HCT116 (cell line): ENCODE measurements at regions not wholly inside any gene's neighbourhood (a gene's known extent, or its start where the extent isn't known, plus 50 kb on each side); places are given as distances from the start of the nearest gene placed in this dataset.

ENCODE experiments used
- ATAC-seq: fragments of 200-7000 bp; cut with Tn5 transposase; 2 replicates; pipeline ENCODE4 v1.9.1; 2020; ENCODE audit warnings: mild to moderate bottlenecking, moderate library complexity
- BruUV-seq: library from RNA; stranded (reverse); fragments of 400-500 nt; replicated peaks from 2 replicates; lab custom pipeline; 2021; lab: Mats Ljungman, UMichigan
- CTCF ChIA-PET: fragments of 300-600 bp; sonication (Branson Sonifier 250); formaldehyde crosslinking; loops from one replicate; lab custom pipeline; 2021; ENCODE audit warnings: antibody characterized with exemption; lab: Charles Lee
- POLR2A ChIA-PET: fragments of 300-600, 350-600 bp; sonication (Branson Sonifier 250); formaldehyde crosslinking; loops from one replicate; lab custom pipeline; 2021; ENCODE audit warnings: antibody characterized with exemption; lab: Charles Lee
- RAD21 ChIA-PET, 2 experiments: fragments of 300-600 bp; sonication (Branson Sonifier 250); formaldehyde crosslinking; loops; one replicate each; lab custom pipeline; 2023; ENCODE audit warnings: low total read pairs in 2 of 2; ENCODE audit not compliant: uncharacterized antibody in 2 of 2, unreplicated experiment in 2 of 2, low non-redundant PET in 1 of 2; lab: Charles Lee
- DNase-seq: peaks from one replicate; pipeline ENCODE4 v3.0.0-alpha.2; 2010; ENCODE audit warnings: low read depth, low spot score
- H2AFZ ChIP-seq: fragments of 200-600 bp; shearing (Covaris generic), sonication (generic); 2 replicates; pipeline ENCODE4 v1.6.1; 2017; ENCODE audit warnings: low read depth, mixed run types, mixed read lengths, antibody characterized with exemption, low read length; ENCODE audit not compliant: poor library complexity, severe bottlenecking
- H3K27ac ChIP-seq: 2 replicates; pipeline ENCODE4 v1.5.1; 2012; ENCODE audit warnings: low read depth, low read length
- H3K27me3 ChIP-seq: fragments of 200-600 bp; sonication (generic); 2 replicates; pipeline ENCODE4 v1.6.1; 2016; ENCODE audit warnings: mixed run types, low read length, mixed read lengths; ENCODE audit not compliant: insufficient read depth
- H3K36me3 ChIP-seq, 2 experiments: fragments of 200-500 bp in 1 of 2; fragments of 200-600 bp in 1 of 2; sonication (Bioruptor generic) in 1 of 2; sonication (generic) in 1 of 2; 2 replicates each; pipeline versions ENCODE4 v1.5.1 to v1.6.1; 2014 to 2016; ENCODE audit warnings: low read length in 2 of 2, inconsistent platforms in 1 of 2, mixed read lengths in 1 of 2, mixed run types in 1 of 2; ENCODE audit not compliant: insufficient read depth in 2 of 2, control insufficient read depth in 1 of 2
- H3K4me1 ChIP-seq, 2 experiments: fragments of 200-600 bp in 1 of 2; sonication (generic) in 1 of 2; 2 replicates each; pipeline versions ENCODE4 v1.5.1 to v1.6.1; 2012 to 2017; ENCODE audit warnings: low read length in 2 of 2, inconsistent platforms in 1 of 2, mild to moderate bottlenecking in 1 of 2, mixed read lengths in 1 of 2, mixed run types in 1 of 2, moderate library complexity in 1 of 2; ENCODE audit not compliant: insufficient read depth in 2 of 2, control insufficient read depth in 1 of 2
- H3K4me2 ChIP-seq: fragments of 200-600 bp; sonication (generic); 2 replicates; pipeline ENCODE4 v1.6.1; 2017; ENCODE audit warnings: mixed run types, low read length, mixed read lengths
- H3K4me3 ChIP-seq, 2 experiments: fragments of 200-600 bp in 1 of 2; sonication (generic) in 1 of 2; replicated peaks in 1 of 2; 2 replicates each; pipeline ENCODE4 v1.5.1; 2011 to 2016; ENCODE audit warnings: low read length in 2 of 2, control low read depth in 1 of 2, low read depth in 1 of 2, mild to moderate bottlenecking in 1 of 2, mixed read lengths in 1 of 2, mixed run types in 1 of 2
- H3K79me2 ChIP-seq: fragments of 200-600 bp; sonication (generic); 2 replicates; pipeline ENCODE4 v1.6.1; 2017; ENCODE audit warnings: mild to moderate bottlenecking, mixed run types, low read length, moderate library complexity, mixed read lengths; ENCODE audit not compliant: insufficient read depth
- H3K9ac ChIP-seq: fragments of 200-600 bp; sonication (generic); 2 replicates; pipeline ENCODE4 v1.6.1; 2016; ENCODE audit warnings: low read length, mixed read lengths
- H3K9me2 ChIP-seq: fragments of 200-600 bp; sonication (generic), shearing (Covaris generic); 2 replicates; pipeline ENCODE4 v1.6.1; 2017; ENCODE audit warnings: mixed run types, mild to moderate bottlenecking, moderate library complexity; ENCODE audit not compliant: insufficient read depth
- H3K9me3 ChIP-seq, 2 experiments: fragments of 200-500 bp in 1 of 2; fragments of 200-600 bp in 1 of 2; sonication (Bioruptor generic) in 1 of 2; sonication (generic) in 1 of 2; 2 replicates each; pipeline ENCODE4 v1.6.1; 2014 to 2017; ENCODE audit warnings: low read length in 2 of 2, mixed read lengths in 2 of 2, inconsistent platforms in 1 of 2, low read depth in 1 of 2, mild to moderate bottlenecking in 1 of 2, mixed run types in 1 of 2, moderate library complexity in 1 of 2; ENCODE audit not compliant: control insufficient read depth in 1 of 2, insufficient read depth in 1 of 2
- H4K20me1 ChIP-seq: fragments of 200-600 bp; sonication (generic), shearing (Covaris generic); 2 replicates; pipeline ENCODE4 v1.6.1; 2017; ENCODE audit warnings: mixed run types, mild to moderate bottlenecking, moderate library complexity; ENCODE audit not compliant: insufficient read depth
- CEBPB ChIP-seq: IDR thresholded peaks from 2 replicates; pipeline ENCODE4 v1.6.1; 2012; ENCODE audit warnings: low read depth
- ELF1 ChIP-seq: IDR thresholded peaks from 2 replicates; pipeline ENCODE4 v1.6.1; 2012; ENCODE audit warnings: low read depth, borderline replicate concordance
- EZH2 ChIP-seq: fragments of 200-600 bp; sonication (generic); IDR thresholded peaks from 2 replicates; pipeline ENCODE4 v1.6.1; 2017; ENCODE audit warnings: antibody characterized with exemption, mixed run types
- EZH2phosphoT487 ChIP-seq: fragments of 200-600 bp; IDR thresholded peaks from 2 replicates; pipeline ENCODE4 v1.6.1; 2018; ENCODE audit warnings: antibody characterized with exemption, borderline replicate concordance
- JUND ChIP-seq: IDR thresholded peaks from 2 replicates; pipeline ENCODE4 v1.6.1; 2012
- POLR2A ChIP-seq: IDR thresholded peaks from 2 replicates; pipeline ENCODE4 v1.7.0; 2011; ENCODE audit warnings: borderline replicate concordance; ENCODE audit not compliant: insufficient read depth, insufficient read length; ENCODE audit errors: extremely low read depth
- POLR2AphosphoS5 ChIP-seq: IDR thresholded peaks from 2 replicates; pipeline ENCODE4 v1.6.1; 2011; ENCODE audit warnings: mild to moderate bottlenecking, low read depth, low read length, moderate library complexity
- SIN3A ChIP-seq: IDR thresholded peaks from 2 replicates; pipeline ENCODE4 v1.6.1; 2012; ENCODE audit warnings: low read depth
- SP1 ChIP-seq: IDR thresholded peaks from 2 replicates; pipeline ENCODE4 v1.6.1; 2012; ENCODE audit warnings: low read depth
- SRF ChIP-seq: IDR thresholded peaks from 2 replicates; pipeline ENCODE4 v1.6.1; 2012; ENCODE audit warnings: low read depth
- YY1 ChIP-seq: IDR thresholded peaks from 2 replicates; pipeline ENCODE4 v1.6.1; 2011; ENCODE audit warnings: low read length, low read depth, moderate library complexity, mild to moderate bottlenecking; ENCODE audit not compliant: insufficient replicate concordance; ENCODE audit errors: extremely low read depth
- intact Hi-C: fragments of 100-400 bp; cut with micrococcal nuclease; formaldehyde crosslinking; loops from 2 replicates; pipeline ENCODE4 v1.10.0; 2022
- TF ChIP-seq, protein P1 (sequence below): IDR thresholded peaks from 2 replicates; pipeline ENCODE4 v1.6.1; 2012
- TF ChIP-seq, protein P2 (sequence below): IDR thresholded peaks from 2 replicates; pipeline ENCODE4 v1.6.1; 2012

DNA sequence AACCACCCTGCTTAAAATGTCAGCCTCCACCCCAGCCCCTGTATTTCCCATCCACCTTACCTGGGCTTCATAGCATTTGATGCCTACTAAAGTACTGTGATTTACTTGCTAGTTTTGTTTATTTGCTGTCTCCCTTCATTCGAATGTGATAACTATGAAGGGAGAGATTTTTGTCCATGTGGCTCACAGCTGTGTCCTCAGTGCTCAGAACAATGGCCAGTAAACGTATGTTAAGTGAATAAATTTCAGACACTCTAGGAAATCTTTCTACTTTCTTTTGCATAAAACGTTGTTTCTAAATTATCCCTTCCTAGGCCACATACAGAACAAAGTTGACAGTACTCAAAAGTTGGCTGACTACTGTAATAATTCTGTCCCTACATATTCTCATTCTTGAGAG is 114.7 kb upstream of the OTUD4 start:
- H3K36me3 ChIP-seq, result no peaks in the 10 kb centered on the region
- intact Hi-C loops, result no loop called here
- H3K4me1 ChIP-seq, result peaks cover 11 to 17% of the 10 kb centered on the region in 2 experiments; a peak in 3 of 4 replicates
- H2AFZ ChIP-seq, result no peak overlapping the region
- H3K27ac ChIP-seq, result no peak overlapping the region
- ATAC-seq, result no peak
- RAD21 ChIA-PET, result no interaction called here
- H3K4me3 ChIP-seq, result no peak overlapping the region
- no peaks in the 10 kb centered on the region for H3K27me3 ChIP-seq
- no peak overlapping the region for H3K9ac ChIP-seq
- TF ChIP-seq, protein P1, sequence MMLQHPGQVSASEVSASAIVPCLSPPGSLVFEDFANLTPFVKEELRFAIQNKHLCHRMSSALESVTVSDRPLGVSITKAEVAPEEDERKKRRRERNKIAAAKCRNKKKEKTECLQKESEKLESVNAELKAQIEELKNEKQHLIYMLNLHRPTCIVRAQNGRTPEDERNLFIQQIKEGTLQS, result no peak
- TF ChIP-seq EZH2phosphoT487 (no peak), SIN3A (no peak), YY1 (no peak), CEBPB (no peak), SP1 (no peak), POLR2AphosphoS5 (no peak), ELF1 (no peak), EZH2 (no peak), JUND (no peak)
- TF ChIP-seq, all 23 proteins: peak for 0
- Histone ChIP-seq H3K79me2 (no peaks in the 10 kb centered on the region), H4K20me1 (no peaks in the 10 kb centered on the region), H3K4me2 (no peak overlapping the region), H3K9me2 (no peaks in the 10 kb centered on the region), H3K9me3 (no peaks in the 10 kb centered on the region)
- POLR2A ChIA-PET, result no interaction called here
- BruUV-seq, result no TSS peak
- DNase-seq, result no peak
- CTCF ChIA-PET, result no interaction called here

DNA sequence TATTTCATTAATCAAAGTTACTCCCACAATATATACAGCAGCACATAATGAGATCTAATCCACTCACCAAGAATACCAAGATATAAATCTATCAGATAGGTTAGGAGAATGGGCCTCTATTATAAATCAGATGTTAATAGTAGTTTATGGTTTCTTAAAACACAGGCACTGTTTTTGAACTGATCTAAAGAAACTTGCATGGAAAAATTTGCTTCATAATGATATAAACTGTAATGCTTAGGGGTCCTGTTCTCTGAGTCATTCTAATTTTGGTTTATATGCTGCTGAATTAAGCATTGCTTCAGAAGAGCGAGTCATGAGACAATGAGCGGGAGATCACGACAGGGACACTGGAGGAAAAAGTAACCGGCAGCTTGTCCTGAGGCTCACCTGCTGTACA is 113.3 kb upstream of the OTUD4 start:
- no TSS peak for BruUV-seq
- no peaks in the 10 kb centered on the region for H3K9me3 ChIP-seq
- ChIA-PET RAD21 (no interaction called here), CTCF (no interaction called here), POLR2A (no interaction called here)
- H3K9ac ChIP-seq, result no peak overlapping the region
- no peaks in the 10 kb centered on the region for H3K79me2 ChIP-seq
- ATAC-seq (no peak), DNase-seq (no peak)
- H3K27ac ChIP-seq, result no peak overlapping the region
- no peaks in the 10 kb centered on the region for H3K27me3 ChIP-seq
- H3K9me2 ChIP-seq, result no peaks in the 10 kb centered on the region
- no peaks in the 10 kb centered on the region for H3K36me3 ChIP-seq
- H3K4me1 ChIP-seq, result peaks cover 0 to 3% of the 10 kb centered on the region in 2 experiments; a peak in 1 of 4 replicates
- no peak overlapping the region for H3K4me2 ChIP-seq
- no peak for TF ChIP-seq SRF
- no peak for TF ChIP-seq SIN3A
- TF ChIP-seq POLR2A, result no peak
- TF ChIP-seq, protein P2, sequence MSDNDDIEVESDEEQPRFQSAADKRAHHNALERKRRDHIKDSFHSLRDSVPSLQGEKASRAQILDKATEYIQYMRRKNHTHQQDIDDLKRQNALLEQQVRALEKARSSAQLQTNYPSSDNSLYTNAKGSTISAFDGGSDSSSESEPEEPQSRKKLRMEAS, result no peak
- no peak for TF ChIP-seq POLR2AphosphoS5
- H3K4me3 ChIP-seq, result no peak overlapping the region
- intact Hi-C loops, result no loop called here
- no peaks in the 10 kb centered on the region for H4K20me1 ChIP-seq
- H2AFZ ChIP-seq, result no peak overlapping the region
